HG02588 (cell line): ENCODE measurements at regions not wholly inside any gene's neighbourhood (a gene's known extent, or its start where the extent isn't known, plus 50 kb on each side); places are given as distances from the start of the nearest gene placed in this dataset.

Experiments
- ATAC-seq: cut with Tn5 transposase; IDR thresholded peaks from one replicate; pipeline ENCODE4 v1.9.1; 2021; ENCODE audit warnings: mild to moderate bottlenecking, moderate library complexity; ENCODE audit not compliant: unreplicated experiment

DNA sequence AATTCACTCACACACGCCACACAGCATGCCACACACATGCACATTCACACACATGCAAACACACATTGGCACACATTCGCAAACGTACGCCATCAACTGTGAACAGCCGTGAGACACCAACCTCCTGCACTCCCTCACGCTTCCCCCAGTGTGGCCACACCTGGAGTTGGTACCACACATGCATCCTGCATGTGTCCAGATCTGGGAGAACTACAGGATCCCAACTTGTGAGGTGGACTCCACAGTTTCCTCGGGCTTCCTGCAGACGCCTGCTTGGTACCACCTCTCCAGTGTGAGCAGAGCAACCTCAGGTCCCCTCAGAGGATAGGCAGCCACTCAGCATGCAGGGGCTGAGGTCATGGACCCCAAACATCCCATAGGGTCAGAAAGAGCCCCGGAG, 239.0 kb downstream of the EIPR1 start:
- ATAC-seq, result no peak

- ATAC-seq, result no peak
These were observed 239.8 kb downstream of the EIPR1 start for GRCh38 chr2:3137651-3138300.

- ATAC-seq, result no peak
These were observed 241.9 kb downstream of the EIPR1 start for GRCh38 chr2:3135676-3136075.

GRCh38 chr2:3134026-3134571, 243.5 kb downstream of the EIPR1 start:
- no peak for ATAC-seq

DNA sequence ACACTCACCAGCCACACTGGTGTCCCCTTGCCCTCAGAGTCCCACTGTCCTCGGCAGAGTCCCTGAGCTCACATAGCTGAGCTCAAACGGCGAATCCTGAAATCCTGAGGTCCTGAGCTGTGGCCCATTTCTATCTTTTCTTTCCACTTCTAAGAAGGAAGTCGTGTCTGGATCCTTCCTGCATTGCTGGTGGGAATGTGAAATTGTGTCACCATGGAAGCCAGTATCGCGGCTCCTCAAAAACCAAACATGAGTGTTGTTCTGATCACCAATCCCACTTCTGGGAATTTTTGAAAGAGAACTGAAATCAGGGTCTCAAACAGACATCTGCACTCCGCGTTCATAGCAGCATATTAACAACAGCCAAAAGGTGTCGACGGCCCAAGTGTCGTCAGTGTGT, 244.7 kb downstream of the EIPR1 start:
- ATAC-seq, result no peak

- no peak for ATAC-seq
These were observed 245.2 kb downstream of the EIPR1 start for GRCh38 chr2:3132466-3132865.

- no peak for ATAC-seq
These were observed 245.8 kb downstream of the EIPR1 start for GRCh38 chr2:3131636-3132326.

GRCh38 chr2:3130889-3131635, 246.6 kb downstream of the EIPR1 start:
- no peak for ATAC-seq

DNA sequence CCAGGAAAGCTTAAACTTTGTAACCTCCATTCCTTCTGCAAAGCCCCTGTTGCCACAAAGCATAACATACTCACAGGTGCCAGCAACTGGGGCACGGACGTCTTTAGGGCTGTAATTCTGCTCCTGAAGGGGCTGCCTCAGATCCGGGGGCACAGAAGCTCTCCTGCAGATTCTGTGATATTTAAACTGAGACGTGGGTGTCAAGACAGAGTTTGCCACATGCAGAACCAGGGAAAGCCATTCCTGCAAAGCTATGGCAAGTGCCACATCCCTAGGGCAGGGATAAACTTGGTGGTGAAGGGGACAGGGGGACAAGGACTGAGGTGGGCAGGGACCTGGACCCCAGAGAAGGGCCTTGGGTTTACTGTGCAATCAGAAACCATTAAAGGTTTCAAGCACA, 247.2 kb downstream of the EIPR1 start:
- no peak for ATAC-seq

GRCh38 chr2:3129867-3130266, 247.8 kb downstream of the EIPR1 start:
- no peak for ATAC-seq

- no peak for ATAC-seq
These were observed 248.8 kb downstream of the EIPR1 start for GRCh38 chr2:3128786-3129185.

GRCh38 chr2:3127710-3128109, 249.9 kb downstream of the EIPR1 start:
- ATAC-seq, result no peak

GRCh38 chr2:3126911-3127621, 250.6 kb downstream of the EIPR1 start:
- ATAC-seq, result no peak

DNA sequence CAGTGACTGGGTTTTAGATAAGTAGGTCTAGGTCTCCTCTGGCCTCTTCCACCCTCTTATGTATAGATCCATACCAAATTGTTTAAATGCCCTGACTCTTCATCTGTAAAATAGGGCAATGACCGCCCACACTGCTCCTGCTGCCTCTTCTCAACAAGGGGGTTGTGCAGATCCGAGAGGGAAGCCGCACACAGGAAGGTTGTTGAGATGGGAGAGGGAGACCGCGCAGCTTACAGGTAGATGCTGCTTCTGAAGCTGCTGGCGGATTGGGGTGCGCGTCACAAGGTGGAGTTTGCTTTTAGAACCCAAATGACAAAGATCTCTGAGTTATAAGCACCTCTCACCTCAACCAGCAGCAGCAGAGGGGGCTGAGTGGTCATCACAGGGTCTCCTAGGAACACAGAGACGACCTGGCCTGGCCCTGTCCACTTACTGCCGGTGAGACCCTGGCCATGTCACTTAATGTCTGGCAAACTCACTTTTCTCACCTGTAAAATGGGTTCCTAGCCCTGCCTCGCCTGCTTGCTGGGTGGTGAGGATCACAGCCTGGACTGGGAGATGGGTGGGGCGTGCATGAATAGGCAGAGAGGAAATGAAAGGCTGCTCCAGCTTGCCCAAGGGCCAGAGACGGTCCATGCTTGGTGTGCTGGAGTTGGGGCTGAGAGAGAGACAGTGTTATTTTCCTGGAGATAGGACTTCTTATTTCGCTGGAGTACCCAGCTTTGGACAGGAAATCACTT, 251.3 kb downstream of the EIPR1 start:
- no peak for ATAC-seq

GRCh38 chr2:3125761-3126130, 251.9 kb downstream of the EIPR1 start:
- ATAC-seq, result no peak

DNA sequence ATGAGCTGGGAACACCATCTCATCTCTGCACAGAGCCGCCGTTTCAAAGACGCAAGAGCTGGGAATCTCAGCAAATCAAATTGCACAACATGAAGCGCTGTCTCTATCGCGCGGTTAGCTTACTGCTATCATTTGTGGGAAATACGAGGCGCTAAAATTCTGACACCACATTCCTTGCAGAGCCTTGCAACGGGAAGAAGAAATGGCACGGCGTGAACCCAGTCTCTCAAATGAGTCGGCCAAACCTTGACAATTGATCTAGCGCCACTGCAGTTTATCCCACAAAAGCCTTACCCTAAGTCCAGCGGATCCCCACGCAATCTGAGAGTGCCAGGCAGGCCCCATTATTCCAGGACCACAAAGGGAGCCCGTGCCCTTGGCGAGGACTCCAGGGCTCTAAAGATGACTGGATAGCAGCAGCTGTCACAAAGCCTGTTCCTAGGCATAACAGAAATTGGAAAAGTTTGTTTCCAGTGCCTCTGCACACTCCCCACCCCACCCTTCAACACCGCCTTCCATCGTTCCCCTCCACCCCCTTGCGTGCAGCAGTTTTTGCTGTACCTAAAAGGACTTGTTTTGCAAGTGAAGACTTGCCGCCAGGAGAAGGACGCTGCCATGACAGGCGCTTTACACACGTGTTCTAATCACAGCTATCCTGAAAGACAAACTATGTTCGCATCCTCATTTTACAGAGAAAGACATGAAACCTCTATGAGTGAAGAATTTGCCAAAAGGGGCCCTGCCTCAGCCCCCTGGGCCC, 252.4 kb downstream of the EIPR1 start:
- ATAC-seq, result no peak

DNA sequence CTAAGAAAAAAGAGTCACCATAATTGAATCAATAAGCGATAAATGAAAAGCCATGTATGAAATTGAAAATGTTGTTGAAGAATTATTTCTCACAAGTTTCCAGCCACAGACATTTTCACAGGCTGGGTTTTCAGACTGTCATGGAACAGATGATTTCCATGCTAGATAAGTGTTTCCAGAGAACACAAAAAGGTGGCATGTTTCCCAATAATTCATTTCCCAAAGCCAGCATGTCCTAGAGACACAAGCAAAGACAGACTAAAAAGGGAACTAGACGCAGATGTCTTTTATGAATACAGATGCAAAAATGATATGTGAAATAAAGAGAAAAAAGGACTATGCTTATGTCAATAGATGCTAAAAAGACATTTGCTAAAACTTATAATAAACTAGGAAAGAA, 255.1 kb downstream of the EIPR1 start:
- ATAC-seq, result no peak

DNA sequence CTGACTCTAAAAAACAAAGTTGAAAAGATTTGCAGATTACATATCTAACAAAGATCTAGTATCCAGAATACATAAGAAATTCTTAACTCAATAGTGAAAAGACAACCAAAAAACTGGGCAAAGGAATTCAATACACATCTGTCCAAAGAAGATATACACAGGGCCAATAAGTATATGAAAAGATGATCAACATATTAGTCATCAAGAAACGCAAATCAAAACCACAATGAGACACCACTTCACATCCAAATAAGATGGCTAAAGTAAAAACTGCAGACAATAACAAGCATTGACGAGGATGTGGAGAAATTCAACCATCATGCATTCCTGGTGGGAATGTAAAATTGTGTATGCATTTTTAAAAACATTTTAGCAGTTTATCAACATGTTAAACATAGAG, 256.0 kb downstream of the EIPR1 start:
- ATAC-seq, result no peak

DNA sequence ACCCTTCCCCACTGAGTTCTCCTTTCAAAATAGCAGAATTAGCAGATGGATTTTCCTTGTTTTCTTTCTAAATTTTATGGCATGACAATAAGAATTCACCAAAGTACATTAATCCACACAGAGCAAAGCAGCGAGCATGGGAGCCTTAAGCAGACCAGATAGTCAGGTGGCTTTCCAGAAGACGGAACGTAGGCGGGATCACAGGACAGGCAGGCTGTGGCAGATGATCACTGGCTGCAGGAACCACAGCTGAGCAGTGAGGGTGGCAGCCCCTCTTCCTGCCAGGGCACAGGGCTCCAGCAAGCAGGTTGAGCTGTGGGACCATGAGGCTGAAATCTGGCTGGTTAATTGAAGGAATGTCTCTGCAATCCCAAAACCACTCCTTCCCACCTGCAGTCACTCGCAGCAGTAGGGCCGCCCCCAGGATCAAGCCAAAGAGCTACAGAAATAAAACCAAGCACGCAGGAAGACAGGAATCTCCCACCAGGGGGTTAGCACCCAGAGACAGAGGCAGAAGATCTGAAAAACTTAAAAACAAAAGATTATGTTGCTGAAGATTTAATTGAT, 259.9 kb downstream of the EIPR1 start:
- no peak for ATAC-seq

DNA sequence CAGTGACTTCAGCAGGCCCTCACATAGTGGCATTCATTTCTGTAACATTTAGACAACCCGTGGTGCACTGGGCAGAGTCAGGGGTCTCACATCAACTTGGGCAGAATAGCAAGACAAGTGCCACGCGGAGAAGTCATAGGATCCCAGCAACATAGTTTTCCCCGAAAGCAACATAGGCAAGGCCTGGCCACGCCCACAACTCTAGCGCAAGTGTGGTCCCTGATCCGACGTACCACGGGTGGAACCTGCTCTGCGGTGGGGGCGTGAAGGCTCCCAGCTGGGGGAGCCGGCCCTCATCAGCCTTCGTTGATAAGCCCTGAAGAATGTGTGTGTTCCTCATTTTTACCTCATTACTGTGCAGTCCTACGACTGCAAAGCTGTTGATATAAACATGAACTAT, 261.2 kb downstream of the EIPR1 start:
- ATAC-seq, result no peak
